ENCODE measurements at regions not wholly inside any gene's neighbourhood (a gene's known extent, or its start where the extent isn't known, plus 50 kb on each side); places are given as distances from the start of the nearest gene placed in this dataset.

GRCh38 chr10:10208196-10208595, 809.5 kb upstream of the CELF2 start:
- no peak for DNase-seq
- no peaks in the 10 kb centered on the region for H3K36me3 Mint-ChIP-seq (ENCODE audit: low read depth)
- peaks cover 5% of the 10 kb centered on the region for H3K27me3 Mint-ChIP-seq (ENCODE audit: low read depth, poor library complexity)
- no peak overlapping the region for H3K27ac Mint-ChIP-seq
- H3K4me3 Mint-ChIP-seq: no peak overlapping the region
- H3K4me1 Mint-ChIP-seq: no peaks in the 10 kb centered on the region
- H3K9me3 Mint-ChIP-seq: peaks cover 21% of the 10 kb centered on the region
- TF ChIP-seq CTCF (IDR thresholded peaks at IDR 0.05): no peak

GRCh38 chr10:10209167-10209566, 808.5 kb upstream of the CELF2 start:
- Mint-ChIP-seq H3K4me3 (no peak overlapping the region), H3K27ac (no peak overlapping the region), H3K9me3 (peaks cover 14% of the 10 kb centered on the region), H3K4me1 (no peaks in the 10 kb centered on the region), H3K36me3 (ENCODE audit: low read depth) (no peaks in the 10 kb centered on the region), H3K27me3 (ENCODE audit: low read depth, poor library complexity) (peaks cover 5% of the 10 kb centered on the region)
- no peak for TF ChIP-seq CTCF (IDR thresholded peaks at IDR 0.05)
- no peak for DNase-seq

- H3K4me3 Mint-ChIP-seq: no peak overlapping the region
- no peak overlapping the region for H3K27ac Mint-ChIP-seq
- no peak for DNase-seq
- peaks cover 5% of the 10 kb centered on the region for H3K27me3 Mint-ChIP-seq (ENCODE audit: low read depth, poor library complexity)
- H3K36me3 Mint-ChIP-seq (ENCODE audit: low read depth): no peaks in the 10 kb centered on the region
- no peaks in the 10 kb centered on the region for H3K9me3 Mint-ChIP-seq
- no peak for TF ChIP-seq CTCF (IDR thresholded peaks at IDR 0.05)
- no peaks in the 10 kb centered on the region for H3K4me1 Mint-ChIP-seq
Observed at GRCh38 chr10:10211409-10211808, 806.3 kb upstream of the CELF2 start.

GRCh38 chr10:10213237-10213636, 804.4 kb upstream of the CELF2 start:
- TF ChIP-seq CTCF (IDR thresholded peaks at IDR 0.05): no peak
- no peak overlapping the region for H3K4me3 Mint-ChIP-seq
- H3K36me3 Mint-ChIP-seq (ENCODE audit: low read depth): no peaks in the 10 kb centered on the region

GRCh38 chr10:10222304-10222841, 795.3 kb upstream of the CELF2 start:
- no peak overlapping the region for H3K4me3 Mint-ChIP-seq
- no peak for DNase-seq
- TF ChIP-seq CTCF (IDR thresholded peaks at IDR 0.05): no peak
- no peaks in the 10 kb centered on the region for H3K9me3 Mint-ChIP-seq
- no peaks in the 10 kb centered on the region for H3K36me3 Mint-ChIP-seq (ENCODE audit: low read depth)
- H3K4me1 Mint-ChIP-seq: peaks cover 10% of the 10 kb centered on the region
- peak overlapping the region; percentile 21 for H3K27ac Mint-ChIP-seq
- no peaks in the 10 kb centered on the region for H3K27me3 Mint-ChIP-seq (ENCODE audit: low read depth, poor library complexity)

More at GRCh38 chr10:10213237-10213636, 804.4 kb upstream of the CELF2 start:
- Mint-ChIP-seq H3K9me3 (no peaks in the 10 kb centered on the region), H3K4me1 (no peaks in the 10 kb centered on the region), H3K27ac (no peak overlapping the region), H3K27me3 (ENCODE audit: low read depth, poor library complexity) (peaks cover 5% of the 10 kb centered on the region)
- no peak for DNase-seq

GRCh38 chr10:10223131-10223530, 794.5 kb upstream of the CELF2 start:
- no peak for DNase-seq
- H3K4me3 Mint-ChIP-seq: no peak overlapping the region
- TF ChIP-seq CTCF (IDR thresholded peaks at IDR 0.05): no peak
- no peaks in the 10 kb centered on the region for H3K27me3 Mint-ChIP-seq (ENCODE audit: low read depth, poor library complexity)
- no peaks in the 10 kb centered on the region for H3K36me3 Mint-ChIP-seq (ENCODE audit: low read depth)
- H3K4me1 Mint-ChIP-seq: peaks cover 10% of the 10 kb centered on the region
- H3K27ac Mint-ChIP-seq: no peak overlapping the region
- H3K9me3 Mint-ChIP-seq: no peaks in the 10 kb centered on the region

All from nephron progenitor cell (in vitro differentiated cells).